ENCODE measurements at regions not wholly inside any gene's neighbourhood (a gene's known extent, or its start where the extent isn't known, plus 50 kb on each side); places are given as distances from the start of the nearest gene placed in this dataset.
"Not testable (repeated sequence)": the region's sequence is repeated elsewhere in the genome, so short reads cannot be mapped to it uniquely, and the experiment has no call there.

- DNase-seq (ENCODE audit: low read depth in 3 of 3): no peak
These were observed 1128.2 kb downstream of the PLA2G4A start for GRCh38 chr1:187956975-187957374.

DNA sequence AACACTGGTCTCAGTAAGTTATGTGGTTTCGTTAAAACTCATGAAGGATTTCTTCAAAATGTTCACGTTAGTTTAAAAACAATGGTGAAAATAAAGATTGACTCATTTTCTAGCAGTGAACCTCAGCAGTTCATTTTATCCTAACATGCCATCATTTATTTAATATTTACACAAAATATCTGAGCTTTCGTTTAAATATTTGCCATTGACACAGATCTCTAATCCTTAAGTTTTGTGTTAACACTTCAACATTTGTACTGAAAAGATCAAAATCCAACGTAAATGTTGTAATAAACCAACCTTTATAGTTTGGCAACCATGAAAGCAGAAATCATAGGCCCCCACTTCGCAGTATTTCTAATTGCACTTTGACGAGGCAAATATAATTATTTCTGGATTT lies 1129.5 kb downstream of the PLA2G4A start:
- no peak for DNase-seq (ENCODE audit: low read depth in 3 of 3)

- no peak for DNase-seq (ENCODE audit: low read depth in 3 of 3)
These were observed 1130.3 kb downstream of the PLA2G4A start for GRCh38 chr1:187959062-187959461.

- DNase-seq (ENCODE audit: low read depth in 3 of 3): no peak
These were observed 1131.4 kb downstream of the PLA2G4A start for GRCh38 chr1:187960125-187960638.

DNA sequence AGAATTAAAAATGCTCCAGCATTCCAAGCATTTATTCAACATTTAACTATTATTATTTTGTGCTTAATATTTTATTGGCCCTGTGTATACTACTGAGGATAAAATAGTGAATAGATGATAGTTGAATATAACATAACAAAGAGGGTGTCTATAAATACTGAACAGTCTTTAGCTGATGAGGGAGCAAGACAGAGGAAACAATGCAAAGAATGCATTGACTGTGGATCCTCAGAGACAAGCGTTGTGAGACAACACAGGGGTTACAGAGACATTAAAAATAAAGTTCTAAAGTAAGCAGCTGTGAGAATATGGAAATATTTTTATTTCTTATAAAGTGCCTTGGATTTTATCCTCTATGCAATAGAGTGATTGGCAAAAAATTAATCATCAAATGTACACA lies 1133.1 kb downstream of the PLA2G4A start:
- no peak for DNase-seq (ENCODE audit: low read depth in 3 of 3)

DNA sequence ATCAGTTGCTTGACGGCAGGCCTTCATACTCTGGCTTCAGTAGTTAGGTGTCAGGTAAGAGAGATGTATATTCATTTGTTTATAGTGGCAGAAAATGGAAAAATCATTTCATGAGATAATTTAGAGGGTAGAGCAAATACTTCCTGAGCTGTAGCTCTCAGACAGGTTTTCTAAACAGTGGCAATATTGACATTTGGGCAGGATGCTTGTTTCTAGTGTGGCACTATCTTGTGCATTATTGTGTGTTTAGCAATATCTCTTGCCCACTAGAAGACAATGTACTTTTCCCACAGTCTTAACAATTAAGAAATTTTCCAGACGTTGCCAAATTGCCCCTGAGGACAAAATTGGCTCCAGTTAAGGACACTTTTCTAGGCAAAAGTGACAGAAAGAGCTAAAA lies 1143.1 kb downstream of the PLA2G4A start:
- no peak for DNase-seq (ENCODE audit: low read depth in 3 of 3)

DNA sequence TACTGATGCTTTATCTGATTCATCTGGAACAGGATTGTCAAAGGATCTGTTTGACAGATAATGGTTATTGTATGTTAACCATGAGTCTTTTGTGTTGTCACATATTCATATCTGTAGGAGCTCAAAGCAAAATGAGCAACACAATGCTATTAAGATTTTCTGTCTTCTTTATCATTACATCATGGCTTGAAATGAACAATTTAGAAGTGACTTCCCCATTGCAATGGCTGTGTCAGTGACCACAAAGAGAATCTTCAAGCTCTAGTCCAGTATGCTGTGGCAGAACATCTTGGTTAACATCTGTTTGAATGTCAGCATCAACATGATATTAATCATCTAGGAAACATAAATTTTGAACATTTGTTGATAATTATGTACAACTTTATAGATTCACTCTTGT lies 1148.5 kb downstream of the PLA2G4A start:
- DNase-seq (ENCODE audit: low read depth in 3 of 3): no peak

DNA sequence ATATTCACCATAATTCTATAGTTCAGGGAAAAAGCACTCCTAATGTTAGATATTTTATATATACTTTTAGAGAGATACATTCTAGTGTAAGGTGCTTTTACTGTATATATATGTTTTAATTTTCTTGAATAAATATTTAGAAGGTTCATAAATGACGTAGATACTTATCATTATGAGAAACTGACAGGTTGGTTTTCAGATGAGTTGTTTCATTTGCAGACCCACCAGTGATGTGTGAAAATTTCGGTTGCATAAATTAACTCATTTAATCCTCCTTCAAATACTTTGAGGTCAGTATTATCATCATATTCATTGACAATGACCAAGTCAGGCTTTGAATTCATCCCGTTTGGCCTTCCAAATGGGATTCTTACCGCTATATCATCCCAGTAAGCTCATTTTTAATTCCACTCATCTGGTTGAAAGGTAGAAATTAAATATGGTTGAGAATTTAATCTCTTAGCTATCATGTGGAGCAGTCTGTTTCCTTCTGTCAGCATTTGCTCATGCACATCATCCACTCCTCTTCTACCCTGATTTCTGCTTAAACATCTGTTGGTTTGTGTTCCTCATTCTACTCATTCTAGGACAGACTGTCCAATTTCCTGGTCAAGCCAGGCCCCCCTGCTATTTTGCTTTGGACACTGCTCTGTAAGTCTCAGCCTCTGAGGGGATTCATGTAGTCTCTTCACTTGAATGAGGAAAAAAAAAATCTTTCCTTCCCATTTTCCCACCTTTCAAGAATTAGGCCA lies 1156.6 kb downstream of the PLA2G4A start:
- no peak for DNase-seq (ENCODE audit: low read depth in 3 of 3)

DNA sequence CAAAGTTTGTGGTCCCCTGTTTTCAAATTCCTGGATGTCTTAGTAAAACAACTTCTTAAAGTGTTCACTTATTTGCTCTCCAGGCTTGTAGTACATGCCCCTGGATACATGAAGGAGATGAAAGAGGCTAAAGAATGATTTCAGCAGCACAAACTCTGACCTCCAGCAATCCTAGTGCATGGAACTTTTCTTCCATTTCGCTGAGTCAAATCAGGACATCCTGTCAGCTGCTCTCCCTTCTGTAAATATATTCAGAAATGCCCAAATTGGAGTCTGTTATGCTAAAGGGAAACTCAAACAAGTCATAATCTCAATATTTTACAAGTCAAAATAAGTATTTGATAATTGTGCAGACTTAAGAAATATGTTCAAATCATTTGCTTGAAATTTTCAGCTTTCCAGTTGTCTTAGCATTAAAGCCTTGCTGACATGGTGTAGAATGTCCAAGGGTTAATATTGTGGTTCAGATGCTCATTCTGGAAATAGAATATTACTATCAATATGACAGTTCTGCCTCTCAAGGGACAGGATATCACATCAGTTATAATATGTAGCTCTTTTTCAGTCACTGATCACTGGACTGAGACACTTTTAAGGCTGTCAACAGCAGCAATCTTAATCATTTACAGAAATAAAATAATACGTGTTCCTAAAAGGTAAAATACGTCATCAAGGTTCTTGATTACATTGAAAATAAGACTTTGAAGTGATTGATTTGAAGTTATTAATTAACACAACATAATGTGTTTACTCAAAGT lies 1157.3 kb downstream of the PLA2G4A start:
- no peak for DNase-seq (ENCODE audit: low read depth in 3 of 3)

- no peak for DNase-seq (ENCODE audit: low read depth in 3 of 3)
These were observed 1158.6 kb downstream of the PLA2G4A start for GRCh38 chr1:187987236-187987776.

DNA sequence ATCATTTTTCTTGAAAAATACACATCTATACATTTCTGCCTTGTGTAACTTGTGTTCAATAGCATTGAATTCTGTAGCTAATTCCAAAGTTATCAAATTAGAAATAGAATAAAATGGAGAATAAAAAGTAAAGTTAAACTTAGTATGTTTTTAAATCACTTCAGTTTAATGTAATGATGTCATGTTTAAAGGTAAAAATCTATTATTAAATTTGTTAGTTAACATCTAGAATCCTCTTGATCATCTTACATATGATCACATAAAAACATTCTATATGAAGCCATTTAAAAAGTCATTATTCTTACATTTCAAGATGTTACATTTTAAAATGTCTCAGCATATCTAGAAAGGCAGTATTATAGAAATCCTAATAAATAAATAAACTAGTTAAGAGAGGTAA lies 1163.2 kb downstream of the PLA2G4A start:
- DNase-seq (ENCODE audit: low read depth in 3 of 3): no peak

GRCh38 chr1:187996780-187997179 lies 1168.0 kb downstream of the PLA2G4A start:
- no peak for DNase-seq (ENCODE audit: low read depth in 3 of 3)

GRCh38 chr1:187999973-188000372 lies 1171.2 kb downstream of the PLA2G4A start:
- no peak for DNase-seq (ENCODE audit: low read depth in 3 of 3)

GRCh38 chr1:188003687-188004086 lies 1174.9 kb downstream of the PLA2G4A start:
- not testable (repeated sequence) for DNase-seq (ENCODE audit: low read depth in 3 of 3)

DNA sequence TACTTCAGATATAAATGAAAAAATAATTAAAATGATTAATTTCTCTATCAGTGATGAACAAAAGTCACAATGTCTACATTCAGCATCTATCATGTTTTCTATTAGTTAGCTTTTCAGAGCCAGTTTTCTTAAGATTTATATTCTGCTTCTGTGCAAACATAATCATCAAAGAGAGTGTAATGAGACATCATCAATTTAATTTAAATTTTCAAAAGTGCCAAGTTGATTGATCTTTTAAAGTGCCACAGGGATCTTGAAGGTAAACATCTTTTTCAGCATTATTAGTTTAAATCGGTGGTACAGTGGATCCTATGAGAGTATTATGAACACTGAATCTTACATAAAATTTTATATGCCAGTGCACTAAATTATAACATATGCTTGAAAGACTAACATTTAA lies 1176.1 kb downstream of the PLA2G4A start:
- no peak for DNase-seq (ENCODE audit: low read depth in 3 of 3)

DNA sequence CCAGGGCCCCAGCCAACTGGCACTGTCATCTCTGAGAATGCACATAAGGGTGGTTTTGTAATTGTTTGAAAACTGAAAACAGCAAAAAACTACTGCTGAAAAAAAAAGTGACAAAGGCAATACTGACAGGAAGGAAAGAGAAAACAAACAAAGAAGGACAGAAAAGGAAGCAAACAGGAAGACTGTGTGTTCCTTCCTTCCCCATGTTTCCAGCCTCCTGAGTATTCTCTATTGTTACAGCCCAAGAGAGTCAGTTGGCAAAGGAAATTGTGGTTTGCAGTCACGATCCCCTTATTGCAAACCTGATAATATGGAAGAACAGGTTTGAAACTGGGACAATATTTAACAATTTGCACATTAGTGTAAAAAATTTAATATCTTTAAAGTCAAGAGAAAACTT lies 1177.6 kb downstream of the PLA2G4A start:
- no peak for DNase-seq (ENCODE audit: low read depth in 3 of 3)

GRCh38 chr1:188013222-188013849 lies 1184.6 kb downstream of the PLA2G4A start:
- not testable (repeated sequence) for DNase-seq (ENCODE audit: low read depth in 3 of 3)

DNA sequence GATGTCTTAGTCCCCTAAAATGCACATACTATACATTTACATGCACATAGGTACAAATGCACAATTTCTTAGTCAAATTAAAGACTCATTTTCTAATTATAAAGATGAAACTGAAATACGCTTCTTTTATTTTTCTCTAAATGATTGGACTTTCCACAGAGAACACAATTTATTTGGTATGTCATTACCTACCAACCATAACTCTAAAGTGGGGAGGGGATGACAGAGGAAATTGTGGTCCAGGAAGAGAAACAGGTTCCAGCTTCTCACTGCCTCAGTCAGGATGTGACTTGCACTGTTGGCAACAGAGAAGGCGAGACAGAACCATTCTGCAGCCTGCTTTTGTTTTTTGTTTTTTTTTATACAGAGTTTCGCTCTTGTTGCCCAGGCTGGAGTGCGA lies 1189.2 kb downstream of the PLA2G4A start:
- no peak for DNase-seq (ENCODE audit: low read depth in 3 of 3)

DNA sequence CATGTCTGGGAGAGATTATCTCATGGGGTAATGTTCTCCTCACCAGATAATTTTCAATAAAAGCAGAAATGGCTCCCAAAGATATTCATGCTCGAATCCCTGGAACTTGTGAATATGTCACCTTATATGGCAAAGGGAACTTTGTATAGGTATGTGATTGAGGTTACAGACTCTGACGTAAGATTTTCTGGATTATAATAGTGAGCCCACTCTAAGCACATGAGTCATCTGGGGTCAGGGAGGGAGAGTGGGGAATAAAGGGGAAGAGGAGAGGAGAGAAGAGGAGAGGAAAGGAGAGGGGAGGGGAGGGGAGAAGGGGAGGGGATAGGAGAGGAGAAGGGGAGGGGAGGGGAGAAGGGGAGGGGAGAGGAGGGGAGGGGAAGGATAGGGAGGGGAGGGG lies 1193.9 kb downstream of the PLA2G4A start:
- no peak for DNase-seq (ENCODE audit: low read depth in 3 of 3)

GRCh38 chr1:188023206-188023605 lies 1194.5 kb downstream of the PLA2G4A start:
- DNase-seq (ENCODE audit: low read depth in 3 of 3): no peak

DNA sequence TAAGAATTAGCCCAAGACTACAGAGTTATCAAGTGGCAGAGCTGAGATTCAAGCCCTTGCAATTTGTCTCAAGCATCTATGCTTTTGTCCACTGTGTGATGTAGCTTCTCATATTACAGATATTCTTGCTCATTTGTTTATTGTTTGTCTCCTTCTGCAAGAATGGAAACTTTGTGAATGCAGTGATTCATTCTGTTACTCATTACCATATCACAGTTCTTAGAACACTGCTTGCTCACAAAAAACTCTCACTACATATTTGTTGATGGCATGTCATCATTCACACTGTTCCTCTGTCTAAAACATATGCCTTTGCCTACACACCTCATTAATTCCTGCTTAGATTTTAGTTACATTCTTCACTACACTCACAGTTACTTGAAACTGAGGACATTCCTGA lies 1198.9 kb downstream of the PLA2G4A start:
- DNase-seq (ENCODE audit: low read depth in 3 of 3): no peak

- DNase-seq (ENCODE audit: low read depth in 3 of 3): not testable (repeated sequence)
These were observed 1208.8 kb downstream of the PLA2G4A start for GRCh38 chr1:188037572-188037971.

Data from stimulated activated CD4-positive, alpha-beta T cell treated with anti-CD3 and anti-CD28 coated beads, TNF-alpha, amount 100 ng/mL, for 48 hours (primary cell).